GM23338 (cell line): ENCODE measurements at regions not wholly inside any gene's neighbourhood (a gene's known extent, or its start where the extent isn't known, plus 50 kb on each side); places are given as distances from the start of the nearest gene placed in this dataset.

Source experiments
- CREB1 ChIP-seq: fragments of 250-450 bp; sonication (Bioruptor Pico); IDR thresholded peaks from 2 replicates; pipeline ENCODE4 v1.5.0; 2020; ENCODE audit warnings: low read depth, mild to moderate bottlenecking, moderate library complexity
- EZH2 ChIP-seq: fragments of 200-600 bp; sonication (generic); IDR thresholded peaks from one replicate; pipeline ENCODE4 v1.8.0; 2017; ENCODE audit warnings: antibody characterized with exemption, mild to moderate bottlenecking, low read depth; ENCODE audit not compliant: unreplicated experiment
- EZH2phosphoT487 ChIP-seq: fragments of 200-600 bp; sonication (generic); IDR thresholded peaks from one replicate; pipeline ENCODE4 v1.8.1; 2018; ENCODE audit warnings: antibody characterized with exemption; ENCODE audit not compliant: unreplicated experiment
- JUNB ChIP-seq: IDR thresholded peaks from one replicate; pipeline ENCODE4 v1.6.1; 2016; ENCODE audit warnings: antibody characterized with exemption; ENCODE audit not compliant: unreplicated experiment
- NANOG ChIP-seq: IDR thresholded peaks from 2 replicates; pipeline ENCODE4 v1.6.1; 2016; ENCODE audit warnings: antibody characterized with exemption, borderline replicate concordance
- POLR2AphosphoS5 ChIP-seq: IDR thresholded peaks from 2 replicates; pipeline ENCODE4 v1.6.1; 2016; ENCODE audit warnings: antibody characterized with exemption, low read depth
- STAT1 ChIP-seq: IDR thresholded peaks from one replicate; pipeline ENCODE4 v1.6.1; 2016; ENCODE audit warnings: antibody characterized with exemption; ENCODE audit not compliant: unreplicated experiment
- ZNF114 ChIP-seq: fragments of 250-450 bp; sonication (Bioruptor Pico); IDR thresholded peaks from 2 replicates; pipeline ENCODE4 v1.5.0; 2020; ENCODE audit warnings: mild to moderate bottlenecking, moderate library complexity
- ZNF331 ChIP-seq: fragments of 250-450 bp; sonication (Bioruptor Pico); IDR thresholded peaks from 2 replicates; pipeline ENCODE4 v1.5.0; 2020; ENCODE audit warnings: low read depth, mild to moderate bottlenecking, moderate library complexity
- ZNF462 ChIP-seq: fragments of 250-450 bp; sonication (Bioruptor Pico); IDR thresholded peaks from 2 replicates; pipeline ENCODE4 v1.5.0; 2020; ENCODE audit warnings: mild to moderate bottlenecking, moderate library complexity
- TF ChIP-seq, protein P1 (sequence below): IDR thresholded peaks from one replicate; pipeline ENCODE4 v1.6.1; 2018; ENCODE audit warnings: antibody characterized with exemption; ENCODE audit not compliant: unreplicated experiment
- TF ChIP-seq, protein P2 (sequence below), 2 experiments: fragments of 200-600 bp in 1 of 2; sonication (generic) in 1 of 2; conservative IDR thresholded peaks; 2 replicates each; pipeline versions ENCODE4 v1.5.1 to v1.6.1; 2016 to 2017; ENCODE audit warnings: antibody characterized with exemption in 2 of 2, low read depth in 2 of 2, mild to moderate bottlenecking in 2 of 2, moderate library complexity in 1 of 2
- TF ChIP-seq, protein P3 (sequence below): IDR thresholded peaks from 2 replicates; pipeline ENCODE4 v1.6.1; 2016; ENCODE audit warnings: antibody characterized with exemption

DNA sequence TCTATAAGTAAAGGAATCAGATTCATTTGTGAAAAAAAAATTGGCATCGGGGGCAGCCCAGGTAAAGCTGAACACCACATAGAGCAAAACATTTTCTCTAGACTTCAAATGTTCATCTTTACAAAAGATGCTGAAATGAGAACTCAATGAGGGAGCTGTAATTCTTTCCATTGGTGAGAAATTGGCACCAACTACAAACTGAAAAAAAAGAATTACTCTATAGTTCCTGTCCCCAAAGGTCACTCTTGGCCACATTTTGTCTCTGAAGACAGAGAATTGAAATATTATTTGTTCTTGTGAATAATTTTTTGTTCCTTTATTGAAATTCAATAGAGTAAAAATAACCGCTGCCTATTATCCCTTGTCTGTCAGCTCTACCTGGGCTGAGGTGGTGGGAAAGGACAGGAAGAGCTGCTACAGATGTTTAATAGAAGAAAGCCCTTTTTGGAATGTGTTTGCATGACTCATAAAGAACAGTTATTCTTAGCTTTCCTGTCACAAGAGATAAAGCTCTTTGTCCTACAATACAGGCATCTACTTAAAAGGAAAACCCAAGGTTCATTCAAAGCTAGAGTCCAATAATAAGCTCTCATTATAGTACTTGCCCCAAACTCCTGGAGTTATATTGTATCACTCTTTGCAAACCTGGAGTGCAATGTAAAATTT is 380.1 kb upstream of the KITLG start:
- TF ChIP-seq POLR2AphosphoS5 (no peak), ZNF114 (CRISPR knock-in tag) (no peak), JUNB (no peak), EZH2 (no peak), CREB1 (no peak), EZH2phosphoT487 (no peak), ZNF331 (CRISPR knock-in tag) (no peak), NANOG (no peak), STAT1 (no peak), ZNF462 (CRISPR knock-in tag) (no peak)
- TF ChIP-seq, protein P1, sequence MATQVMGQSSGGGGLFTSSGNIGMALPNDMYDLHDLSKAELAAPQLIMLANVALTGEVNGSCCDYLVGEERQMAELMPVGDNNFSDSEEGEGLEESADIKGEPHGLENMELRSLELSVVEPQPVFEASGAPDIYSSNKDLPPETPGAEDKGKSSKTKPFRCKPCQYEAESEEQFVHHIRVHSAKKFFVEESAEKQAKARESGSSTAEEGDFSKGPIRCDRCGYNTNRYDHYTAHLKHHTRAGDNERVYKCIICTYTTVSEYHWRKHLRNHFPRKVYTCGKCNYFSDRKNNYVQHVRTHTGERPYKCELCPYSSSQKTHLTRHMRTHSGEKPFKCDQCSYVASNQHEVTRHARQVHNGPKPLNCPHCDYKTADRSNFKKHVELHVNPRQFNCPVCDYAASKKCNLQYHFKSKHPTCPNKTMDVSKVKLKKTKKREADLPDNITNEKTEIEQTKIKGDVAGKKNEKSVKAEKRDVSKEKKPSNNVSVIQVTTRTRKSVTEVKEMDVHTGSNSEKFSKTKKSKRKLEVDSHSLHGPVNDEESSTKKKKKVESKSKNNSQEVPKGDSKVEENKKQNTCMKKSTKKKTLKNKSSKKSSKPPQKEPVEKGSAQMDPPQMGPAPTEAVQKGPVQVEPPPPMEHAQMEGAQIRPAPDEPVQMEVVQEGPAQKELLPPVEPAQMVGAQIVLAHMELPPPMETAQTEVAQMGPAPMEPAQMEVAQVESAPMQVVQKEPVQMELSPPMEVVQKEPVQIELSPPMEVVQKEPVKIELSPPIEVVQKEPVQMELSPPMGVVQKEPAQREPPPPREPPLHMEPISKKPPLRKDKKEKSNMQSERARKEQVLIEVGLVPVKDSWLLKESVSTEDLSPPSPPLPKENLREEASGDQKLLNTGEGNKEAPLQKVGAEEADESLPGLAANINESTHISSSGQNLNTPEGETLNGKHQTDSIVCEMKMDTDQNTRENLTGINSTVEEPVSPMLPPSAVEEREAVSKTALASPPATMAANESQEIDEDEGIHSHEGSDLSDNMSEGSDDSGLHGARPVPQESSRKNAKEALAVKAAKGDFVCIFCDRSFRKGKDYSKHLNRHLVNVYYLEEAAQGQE: no peak
- TF ChIP-seq, protein P2, sequence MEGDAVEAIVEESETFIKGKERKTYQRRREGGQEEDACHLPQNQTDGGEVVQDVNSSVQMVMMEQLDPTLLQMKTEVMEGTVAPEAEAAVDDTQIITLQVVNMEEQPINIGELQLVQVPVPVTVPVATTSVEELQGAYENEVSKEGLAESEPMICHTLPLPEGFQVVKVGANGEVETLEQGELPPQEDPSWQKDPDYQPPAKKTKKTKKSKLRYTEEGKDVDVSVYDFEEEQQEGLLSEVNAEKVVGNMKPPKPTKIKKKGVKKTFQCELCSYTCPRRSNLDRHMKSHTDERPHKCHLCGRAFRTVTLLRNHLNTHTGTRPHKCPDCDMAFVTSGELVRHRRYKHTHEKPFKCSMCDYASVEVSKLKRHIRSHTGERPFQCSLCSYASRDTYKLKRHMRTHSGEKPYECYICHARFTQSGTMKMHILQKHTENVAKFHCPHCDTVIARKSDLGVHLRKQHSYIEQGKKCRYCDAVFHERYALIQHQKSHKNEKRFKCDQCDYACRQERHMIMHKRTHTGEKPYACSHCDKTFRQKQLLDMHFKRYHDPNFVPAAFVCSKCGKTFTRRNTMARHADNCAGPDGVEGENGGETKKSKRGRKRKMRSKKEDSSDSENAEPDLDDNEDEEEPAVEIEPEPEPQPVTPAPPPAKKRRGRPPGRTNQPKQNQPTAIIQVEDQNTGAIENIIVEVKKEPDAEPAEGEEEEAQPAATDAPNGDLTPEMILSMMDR (conservative IDR thresholded peaks at IDR 0.05; ENCODE audit: low read depth in 2 of 2): no peak
- TF ChIP-seq, protein P3, sequence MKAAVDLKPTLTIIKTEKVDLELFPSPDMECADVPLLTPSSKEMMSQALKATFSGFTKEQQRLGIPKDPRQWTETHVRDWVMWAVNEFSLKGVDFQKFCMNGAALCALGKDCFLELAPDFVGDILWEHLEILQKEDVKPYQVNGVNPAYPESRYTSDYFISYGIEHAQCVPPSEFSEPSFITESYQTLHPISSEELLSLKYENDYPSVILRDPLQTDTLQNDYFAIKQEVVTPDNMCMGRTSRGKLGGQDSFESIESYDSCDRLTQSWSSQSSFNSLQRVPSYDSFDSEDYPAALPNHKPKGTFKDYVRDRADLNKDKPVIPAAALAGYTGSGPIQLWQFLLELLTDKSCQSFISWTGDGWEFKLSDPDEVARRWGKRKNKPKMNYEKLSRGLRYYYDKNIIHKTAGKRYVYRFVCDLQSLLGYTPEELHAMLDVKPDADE: no peak
